SU-DHL-6 (cell line): ENCODE measurements at regions not wholly inside any gene's neighbourhood (a gene's known extent, or its start where the extent isn't known, plus 50 kb on each side); places are given as distances from the start of the nearest gene placed in this dataset.

Experiments
- EZH2phosphoT487 ChIP-seq: fragments of 200-600 bp; sonication (generic), shearing (Covaris generic); conservative IDR thresholded peaks from 2 replicates; pipeline ENCODE4 v1.6.1; 2018; ENCODE audit warnings: mild to moderate bottlenecking, antibody characterized with exemption, low read length, moderate library complexity, mixed read lengths
- TF ChIP-seq, protein P1 (sequence below): fragments of 200-600 bp; sonication (generic); IDR thresholded peaks from one replicate; pipeline ENCODE4 v1.5.1; 2017; ENCODE audit warnings: antibody characterized with exemption, mild to moderate bottlenecking, low read length, moderate library complexity; ENCODE audit not compliant: insufficient read depth, poor library complexity, severe bottlenecking

DNA sequence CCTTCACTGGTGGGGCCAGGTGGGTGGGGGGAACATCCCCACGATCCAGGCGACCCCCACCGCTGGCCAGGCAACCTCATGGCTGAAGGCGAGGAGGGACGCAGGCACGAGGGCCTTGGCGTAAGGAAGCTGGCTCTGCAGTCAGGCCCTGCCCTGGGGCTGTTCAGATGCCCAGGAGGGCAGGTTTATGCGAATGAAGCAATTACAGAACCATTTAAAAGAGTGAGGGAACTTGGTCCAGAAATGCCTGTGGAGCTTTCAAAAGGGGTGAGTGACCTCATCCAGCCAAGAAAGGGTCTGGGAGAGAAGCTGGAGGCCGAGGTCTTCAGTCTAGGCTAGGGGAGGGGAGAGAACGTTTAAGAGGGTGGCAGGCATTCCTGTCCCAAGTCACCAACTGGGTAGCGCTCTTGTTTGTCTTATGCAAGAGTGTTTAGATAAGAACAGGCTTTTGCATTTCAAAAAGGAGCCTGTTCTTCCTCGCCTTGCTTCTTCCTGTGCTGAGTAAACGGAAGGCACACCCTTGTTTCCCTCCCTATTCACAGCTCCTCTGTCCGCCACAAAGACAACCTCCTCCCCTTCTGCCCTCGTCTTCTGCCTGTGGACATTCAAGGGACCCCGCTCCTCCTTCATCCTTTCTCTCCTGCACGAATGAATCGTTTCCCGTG lies 183.5 kb upstream of the SDK2 start:
- TF ChIP-seq, protein P1, sequence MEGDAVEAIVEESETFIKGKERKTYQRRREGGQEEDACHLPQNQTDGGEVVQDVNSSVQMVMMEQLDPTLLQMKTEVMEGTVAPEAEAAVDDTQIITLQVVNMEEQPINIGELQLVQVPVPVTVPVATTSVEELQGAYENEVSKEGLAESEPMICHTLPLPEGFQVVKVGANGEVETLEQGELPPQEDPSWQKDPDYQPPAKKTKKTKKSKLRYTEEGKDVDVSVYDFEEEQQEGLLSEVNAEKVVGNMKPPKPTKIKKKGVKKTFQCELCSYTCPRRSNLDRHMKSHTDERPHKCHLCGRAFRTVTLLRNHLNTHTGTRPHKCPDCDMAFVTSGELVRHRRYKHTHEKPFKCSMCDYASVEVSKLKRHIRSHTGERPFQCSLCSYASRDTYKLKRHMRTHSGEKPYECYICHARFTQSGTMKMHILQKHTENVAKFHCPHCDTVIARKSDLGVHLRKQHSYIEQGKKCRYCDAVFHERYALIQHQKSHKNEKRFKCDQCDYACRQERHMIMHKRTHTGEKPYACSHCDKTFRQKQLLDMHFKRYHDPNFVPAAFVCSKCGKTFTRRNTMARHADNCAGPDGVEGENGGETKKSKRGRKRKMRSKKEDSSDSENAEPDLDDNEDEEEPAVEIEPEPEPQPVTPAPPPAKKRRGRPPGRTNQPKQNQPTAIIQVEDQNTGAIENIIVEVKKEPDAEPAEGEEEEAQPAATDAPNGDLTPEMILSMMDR: no peak
- no peak for TF ChIP-seq EZH2phosphoT487
